Ishikawa (cell line): ENCODE measurements at regions not wholly inside any gene's neighbourhood (a gene's known extent, or its start where the extent isn't known, plus 50 kb on each side); places are given as distances from the start of the nearest gene placed in this dataset.

Experiments used
- CEBPB ChIP-seq: IDR thresholded peaks from 2 replicates; pipeline ENCODE4 v1.6.1; 2012
- CREB1 ChIP-seq: IDR thresholded peaks from 2 replicates; pipeline ENCODE4 v1.6.1; 2012; ENCODE audit warnings: low read depth
- EGR1 ChIP-seq: IDR thresholded peaks from 2 replicates; pipeline ENCODE4 v1.6.1; 2012
- EP300 ChIP-seq: IDR thresholded peaks from 2 replicates; pipeline ENCODE4 v1.6.1; 2012; ENCODE audit warnings: borderline replicate concordance
- FOXM1 ChIP-seq: IDR thresholded peaks from 2 replicates; pipeline ENCODE4 v1.6.1; 2012; ENCODE audit warnings: low read depth, borderline replicate concordance
- MAX ChIP-seq: IDR thresholded peaks from 2 replicates; pipeline ENCODE4 v1.6.1; 2012
- NFIC ChIP-seq: IDR thresholded peaks from 2 replicates; pipeline ENCODE4 v1.6.1; 2012
- RAD21 ChIP-seq: IDR thresholded peaks from 2 replicates; pipeline ENCODE4 v1.6.1; 2012; ENCODE audit warnings: low read depth
- TAF1 ChIP-seq: IDR thresholded peaks from 2 replicates; pipeline ENCODE4 v1.6.1; 2012; ENCODE audit warnings: low read depth, mild to moderate bottlenecking
- TCF12 ChIP-seq: IDR thresholded peaks from 2 replicates; pipeline ENCODE4 v1.6.1; 2012; ENCODE audit warnings: low read depth
- TEAD4 ChIP-seq: IDR thresholded peaks from 2 replicates; pipeline ENCODE4 v1.6.1; 2012
- YY1 ChIP-seq: IDR thresholded peaks from 2 replicates; pipeline ENCODE4 v1.6.1; 2012; ENCODE audit warnings: low read depth
- ZBTB7A ChIP-seq: IDR thresholded peaks from 2 replicates; pipeline ENCODE4 v1.6.1; 2012; ENCODE audit warnings: low read depth
- TF ChIP-seq, protein P1 (sequence below): IDR thresholded peaks from 2 replicates; pipeline ENCODE4 v1.6.1; 2012
- TF ChIP-seq, protein P2 (sequence below): IDR thresholded peaks from 2 replicates; pipeline ENCODE4 v1.6.1; 2012; ENCODE audit warnings: low read depth, mild to moderate bottlenecking

DNA sequence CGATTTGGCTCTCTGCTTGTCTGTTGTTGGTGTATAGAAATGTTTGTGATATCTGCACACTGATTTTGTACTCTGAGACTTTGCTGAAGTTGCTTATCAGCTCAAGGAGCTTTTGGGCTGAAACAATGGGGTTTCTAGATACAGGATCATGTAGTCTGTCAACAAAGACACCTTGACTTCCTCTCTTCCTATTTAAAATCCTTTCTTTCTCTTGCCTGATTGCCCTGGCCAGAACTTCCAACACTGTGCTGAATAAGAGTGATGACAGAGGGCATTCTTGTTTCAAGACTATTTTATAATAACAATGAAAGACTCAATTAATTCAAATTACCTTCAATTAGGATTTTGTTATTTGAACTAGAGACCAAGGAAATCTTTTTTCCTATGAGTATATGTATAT, 692.5 kb downstream of the PRR16 start:
- TF ChIP-seq, protein P1, sequence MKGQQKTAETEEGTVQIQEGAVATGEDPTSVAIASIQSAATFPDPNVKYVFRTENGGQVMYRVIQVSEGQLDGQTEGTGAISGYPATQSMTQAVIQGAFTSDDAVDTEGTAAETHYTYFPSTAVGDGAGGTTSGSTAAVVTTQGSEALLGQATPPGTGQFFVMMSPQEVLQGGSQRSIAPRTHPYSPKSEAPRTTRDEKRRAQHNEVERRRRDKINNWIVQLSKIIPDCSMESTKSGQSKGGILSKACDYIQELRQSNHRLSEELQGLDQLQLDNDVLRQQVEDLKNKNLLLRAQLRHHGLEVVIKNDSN = no peak
- TF ChIP-seq, protein P2, sequence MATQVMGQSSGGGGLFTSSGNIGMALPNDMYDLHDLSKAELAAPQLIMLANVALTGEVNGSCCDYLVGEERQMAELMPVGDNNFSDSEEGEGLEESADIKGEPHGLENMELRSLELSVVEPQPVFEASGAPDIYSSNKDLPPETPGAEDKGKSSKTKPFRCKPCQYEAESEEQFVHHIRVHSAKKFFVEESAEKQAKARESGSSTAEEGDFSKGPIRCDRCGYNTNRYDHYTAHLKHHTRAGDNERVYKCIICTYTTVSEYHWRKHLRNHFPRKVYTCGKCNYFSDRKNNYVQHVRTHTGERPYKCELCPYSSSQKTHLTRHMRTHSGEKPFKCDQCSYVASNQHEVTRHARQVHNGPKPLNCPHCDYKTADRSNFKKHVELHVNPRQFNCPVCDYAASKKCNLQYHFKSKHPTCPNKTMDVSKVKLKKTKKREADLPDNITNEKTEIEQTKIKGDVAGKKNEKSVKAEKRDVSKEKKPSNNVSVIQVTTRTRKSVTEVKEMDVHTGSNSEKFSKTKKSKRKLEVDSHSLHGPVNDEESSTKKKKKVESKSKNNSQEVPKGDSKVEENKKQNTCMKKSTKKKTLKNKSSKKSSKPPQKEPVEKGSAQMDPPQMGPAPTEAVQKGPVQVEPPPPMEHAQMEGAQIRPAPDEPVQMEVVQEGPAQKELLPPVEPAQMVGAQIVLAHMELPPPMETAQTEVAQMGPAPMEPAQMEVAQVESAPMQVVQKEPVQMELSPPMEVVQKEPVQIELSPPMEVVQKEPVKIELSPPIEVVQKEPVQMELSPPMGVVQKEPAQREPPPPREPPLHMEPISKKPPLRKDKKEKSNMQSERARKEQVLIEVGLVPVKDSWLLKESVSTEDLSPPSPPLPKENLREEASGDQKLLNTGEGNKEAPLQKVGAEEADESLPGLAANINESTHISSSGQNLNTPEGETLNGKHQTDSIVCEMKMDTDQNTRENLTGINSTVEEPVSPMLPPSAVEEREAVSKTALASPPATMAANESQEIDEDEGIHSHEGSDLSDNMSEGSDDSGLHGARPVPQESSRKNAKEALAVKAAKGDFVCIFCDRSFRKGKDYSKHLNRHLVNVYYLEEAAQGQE = no peak
- TF ChIP-seq TAF1 (no peak), MAX (no peak), EGR1 (no peak)

GRCh38 chr5:121158451-121158850, 693.2 kb upstream of the FTMT start:
- TF ChIP-seq CREB1 (no peak), EGR1 (no peak), TCF12 (no peak), ZBTB7A (no peak), TAF1 (no peak), MAX (no peak), RAD21 (no peak), FOXM1 (no peak)
- TF ChIP-seq, protein P2 = no peak
- TF ChIP-seq, protein P1 = no peak

DNA sequence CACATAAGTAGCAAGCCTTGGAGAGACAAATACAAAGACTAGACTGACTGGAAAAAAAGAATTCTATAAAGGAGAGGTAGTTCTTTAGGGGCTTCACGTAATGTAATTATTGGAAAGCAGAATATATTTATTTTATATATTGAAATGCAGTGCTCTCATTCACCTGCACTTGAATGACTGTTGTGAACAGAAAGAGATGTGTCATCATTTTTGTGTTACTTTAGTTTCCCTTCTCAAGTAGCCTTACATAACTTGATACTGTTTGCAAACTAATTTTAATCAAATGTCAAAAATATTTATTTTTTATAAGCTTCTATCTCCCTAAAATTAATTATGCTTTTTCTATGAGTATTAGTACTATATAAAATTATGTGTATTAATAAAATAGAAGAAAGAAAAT, 691.1 kb upstream of the FTMT start:
- TF ChIP-seq FOXM1 (no peak), MAX (no peak), RAD21 (no peak)

- TF ChIP-seq, protein P1 = no peak
- no peak for TF ChIP-seq ZBTB7A
- TF ChIP-seq EP300 = no peak
Observed at GRCh38 chr5:121164632-121165031, 687.0 kb upstream of the FTMT start.

DNA sequence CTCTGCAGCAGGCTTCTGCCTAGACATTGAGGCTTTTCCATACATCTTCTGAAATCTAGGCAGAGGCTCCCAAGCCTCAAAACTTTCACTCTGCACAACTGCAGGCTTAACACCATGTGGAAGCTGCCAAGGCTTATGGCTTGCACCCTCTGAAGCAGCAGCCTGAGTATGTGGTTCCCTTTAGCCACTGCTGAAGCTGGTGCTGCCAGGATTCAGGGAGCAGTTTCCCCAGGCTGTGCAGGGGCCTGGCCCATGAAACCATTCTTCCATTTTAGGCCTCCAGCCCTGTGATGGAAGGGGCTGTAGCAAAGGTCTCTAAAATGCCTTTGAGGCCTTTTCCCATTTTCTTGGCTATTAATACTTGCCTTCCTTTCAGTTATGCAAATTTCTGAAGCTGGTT, 680.3 kb upstream of the FTMT start:
- TF ChIP-seq TEAD4 (no peak), TAF1 (no peak), EP300 (no peak), ZBTB7A (no peak), CEBPB (no peak), EGR1 (no peak), FOXM1 (no peak), NFIC (no peak), RAD21 (no peak), MAX (no peak), YY1 (no peak), TCF12 (no peak), CREB1 (no peak)
- TF ChIP-seq, protein P1 = no peak
- TF ChIP-seq, protein P2 = no peak
